Ascending aorta (tissue), 2 donors: ENCODE measurements at regions not wholly inside any gene's neighbourhood (a gene's known extent, or its start where the extent isn't known, plus 50 kb on each side); places are given as distances from the start of the nearest gene placed in this dataset.
"Not testable (repeated sequence)": the region's sequence is repeated elsewhere in the genome, so short reads cannot be mapped to it uniquely, and the experiment has no call there.

ENCODE experiments used
- DNase-seq, 2 donors: peaks; one replicate each; pipeline ENCODE4 v3.0.0-alpha.2; 2019; ENCODE audit warnings: low spot score in 2 of 2
- H3K27ac ChIP-seq, 2 donors: fragments of 200-600 bp; sonication (generic); one replicate each; pipeline ENCODE4 v1.5.1; 2016 to 2017; ENCODE audit warnings: mild to moderate bottlenecking in 1 of 2
- H3K27me3 ChIP-seq: fragments of 200-600 bp; sonication (generic); one replicate; pipeline ENCODE4 v1.5.1; 2017
- H3K36me3 ChIP-seq, 2 donors: fragments of 200-600 bp; sonication (generic); one replicate each; pipeline ENCODE4 v1.5.1; 2016
- H3K4me1 ChIP-seq, 2 donors: fragments of 200-600 bp; sonication (generic); one replicate each; pipeline ENCODE4 v1.5.1; 2016 to 2017; ENCODE audit warnings: mild to moderate bottlenecking in 1 of 2
- H3K4me3 ChIP-seq, 2 donors: fragments of 200-600 bp; sonication (generic); one replicate each; pipeline ENCODE4 v1.5.1; 2016 to 2017; ENCODE audit warnings: mild to moderate bottlenecking in 1 of 2
- H3K9me3 ChIP-seq, 2 donors: fragments of 200-600 bp; sonication (generic); one replicate each; pipeline ENCODE4 v1.5.1; 2016
- CTCF ChIP-seq, 3 experiments: fragments of 200-600 bp in 2 of 3; fragments of 450-650 bp in 1 of 3; sonication (generic) in 2 of 3; IDR thresholded peaks; one replicate each; pipeline ENCODE4 v1.5.1; 2016 to 2019; ENCODE audit warnings: antibody characterized with exemption in 3 of 3, mild to moderate bottlenecking in 1 of 3, moderate library complexity in 1 of 3
- intact Hi-C: fragments of 100-400 bp; cut with DNase I; formaldehyde crosslinking; loops from one replicate; pipeline ENCODE4 v1.15.1; 2023

DNA sequence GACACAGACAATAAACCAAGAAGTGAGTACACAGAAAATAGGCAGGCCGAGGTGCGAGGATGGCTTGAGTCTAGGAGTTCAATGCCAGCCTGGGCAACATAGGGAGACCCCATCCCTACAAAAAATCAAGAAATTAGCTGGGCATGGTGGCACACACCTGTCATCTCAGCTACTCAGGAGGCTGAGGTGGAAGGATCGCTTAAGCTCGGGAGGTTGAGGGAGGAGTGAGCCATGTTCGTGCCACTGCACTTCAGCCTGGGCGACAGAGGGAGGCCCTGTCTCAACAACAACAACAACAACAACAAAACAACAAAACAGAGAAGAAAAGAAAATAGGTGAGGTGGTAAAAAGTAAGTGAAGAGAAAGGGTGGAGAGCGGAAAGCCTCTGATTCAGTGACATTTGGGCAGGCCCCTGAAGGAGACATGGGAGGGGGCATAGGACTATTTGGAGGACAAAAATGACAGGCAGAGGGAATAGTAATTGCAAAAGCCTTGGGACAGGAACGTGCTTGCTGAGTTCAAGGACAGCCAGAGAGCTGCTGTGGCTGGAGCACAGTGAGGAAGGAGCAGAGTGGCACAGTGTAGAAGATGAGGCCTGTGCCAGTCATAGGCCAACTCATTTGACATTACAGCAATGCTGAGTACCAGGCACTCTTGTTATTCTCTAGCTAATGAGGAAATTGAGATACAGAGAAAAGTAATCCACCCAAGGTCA lies 160.6 kb downstream of the VEGFA start:
- Histone ChIP-seq H3K4me1 (no peaks in the 10 kb centered on the region), H3K4me3 (no peak overlapping the region), H3K36me3 (no peaks in the 10 kb centered on the region), H3K9me3 (no peaks in the 10 kb centered on the region), H3K27me3 (no peaks in the 10 kb centered on the region), H3K27ac (no peak overlapping the region)
- no peak for DNase-seq
- intact Hi-C loops: no loop called here
- no peak for TF ChIP-seq CTCF (IDR thresholded peaks at IDR 0.05)

DNA sequence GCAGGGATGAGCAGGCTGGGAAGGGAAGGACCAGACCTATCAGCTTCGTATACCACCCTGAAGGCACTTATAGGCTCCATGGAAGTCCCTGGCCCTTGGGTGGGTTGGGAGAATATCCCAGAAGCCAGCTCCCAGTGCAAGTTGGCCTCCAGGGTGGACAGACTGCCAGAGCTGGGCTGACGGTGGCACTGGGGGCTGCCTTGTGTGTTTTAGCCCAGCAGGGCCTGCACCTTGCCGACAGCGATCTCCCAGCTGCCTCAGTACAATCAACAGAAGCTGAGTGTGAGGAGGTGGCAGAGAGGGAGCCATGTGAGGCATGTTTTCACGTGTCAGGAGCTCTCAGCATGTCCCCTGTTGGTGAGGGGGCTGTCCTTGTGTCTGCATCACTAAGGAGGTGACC lies 159.5 kb downstream of the VEGFA start:
- no peak for TF ChIP-seq CTCF (IDR thresholded peaks at IDR 0.05)
- Histone ChIP-seq H3K4me3 (no peak overlapping the region), H3K27ac (no peak overlapping the region), H3K4me1 (no peaks in the 10 kb centered on the region), H3K36me3 (no peaks in the 10 kb centered on the region), H3K27me3 (no peaks in the 10 kb centered on the region), H3K9me3 (no peaks in the 10 kb centered on the region)
- no peak for DNase-seq
- intact Hi-C loops: no loop called here

DNA sequence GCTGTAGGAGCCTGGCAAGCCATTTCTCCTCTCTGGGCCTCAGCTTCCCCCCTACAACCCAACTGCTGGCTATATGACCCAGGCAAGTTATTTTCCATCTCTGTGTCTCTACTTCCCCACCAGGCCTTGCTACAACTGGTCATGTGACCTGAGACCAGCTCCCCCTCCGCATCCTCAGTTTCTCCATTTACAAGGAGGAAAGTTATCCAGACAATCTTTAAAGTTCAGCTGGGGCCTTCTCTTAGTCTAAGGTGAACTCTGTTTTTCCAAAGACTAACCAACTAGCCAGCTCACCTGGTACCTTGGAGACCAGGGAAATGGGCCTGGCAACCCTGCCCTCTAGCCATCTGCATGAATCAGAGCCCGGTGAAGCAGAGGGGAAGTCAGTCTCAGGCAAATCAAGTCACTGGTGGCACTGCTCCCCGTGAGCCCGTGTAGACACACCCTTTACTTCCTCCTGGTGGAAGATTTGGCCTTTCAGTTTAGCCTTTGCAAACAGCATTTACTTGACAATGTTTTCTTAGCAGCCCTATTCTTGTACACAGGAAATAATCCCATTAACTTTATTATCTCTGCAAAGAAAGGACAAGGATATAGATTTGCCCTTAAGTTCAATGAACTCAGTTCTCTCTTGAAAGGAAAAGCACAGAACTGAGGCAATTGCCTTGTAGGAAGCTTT lies 157.7 kb downstream of the VEGFA start:
- H3K4me3 ChIP-seq: no peak overlapping the region
- DNase-seq: no peak
- H3K9me3 ChIP-seq: no peaks in the 10 kb centered on the region
- no peaks in the 10 kb centered on the region for H3K4me1 ChIP-seq
- TF ChIP-seq CTCF (IDR thresholded peaks at IDR 0.05): no peak
- no peak overlapping the region for H3K27ac ChIP-seq
- intact Hi-C loops: no loop called here
- H3K36me3 ChIP-seq: no peaks in the 10 kb centered on the region
- H3K27me3 ChIP-seq: no peaks in the 10 kb centered on the region

DNA sequence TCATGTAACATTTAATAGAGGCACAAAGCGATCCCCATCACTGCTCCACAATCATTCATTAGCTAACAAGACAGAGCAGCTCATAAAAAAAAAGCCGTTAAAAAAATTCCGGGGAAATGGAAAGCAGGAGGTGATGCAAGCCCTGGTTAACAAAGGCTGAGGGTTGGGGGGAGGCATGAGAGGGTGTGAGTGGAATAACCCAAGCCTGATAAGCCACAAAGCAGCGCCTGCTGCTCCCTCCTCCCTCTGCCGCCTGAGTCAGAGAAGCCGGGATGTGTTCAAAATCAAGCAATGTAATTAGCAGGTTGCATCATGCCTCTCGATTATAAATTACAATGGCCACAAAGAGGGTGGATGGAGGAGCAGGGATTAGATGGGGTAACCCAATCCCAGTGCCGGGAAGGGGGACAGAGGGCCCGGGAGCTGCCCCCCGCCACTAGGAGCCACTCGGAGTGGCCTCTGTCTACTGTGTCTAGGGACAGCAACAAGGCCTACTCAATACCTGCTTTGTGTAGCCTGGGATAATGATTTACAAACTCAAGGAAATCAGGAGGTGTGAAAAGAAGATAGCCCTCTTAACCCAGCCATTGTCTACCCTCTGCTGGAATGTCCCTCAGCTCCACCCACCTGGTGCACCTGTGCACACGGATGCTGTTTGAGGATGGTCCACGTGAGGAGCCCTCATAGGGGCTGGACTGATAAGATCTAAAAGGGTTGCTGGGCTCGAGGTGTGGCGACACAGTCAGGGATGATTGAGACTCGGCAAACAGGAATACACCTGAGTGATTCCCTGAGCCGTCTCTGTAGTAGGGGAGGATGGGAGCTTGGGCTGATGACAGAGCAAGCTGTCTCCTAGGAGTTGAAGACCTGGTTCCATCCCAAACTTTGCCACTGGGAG lies 156.9 kb downstream of the VEGFA start:
- TF ChIP-seq CTCF (IDR thresholded peaks at IDR 0.05): no peak
- H3K27ac ChIP-seq: no peak overlapping the region
- H3K4me1 ChIP-seq: no peaks in the 10 kb centered on the region
- no peaks in the 10 kb centered on the region for H3K9me3 ChIP-seq
- H3K36me3 ChIP-seq: no peaks in the 10 kb centered on the region
- no peaks in the 10 kb centered on the region for H3K27me3 ChIP-seq
- DNase-seq: no peak
- no peak overlapping the region for H3K4me3 ChIP-seq
- intact Hi-C loops: no loop called here

DNA sequence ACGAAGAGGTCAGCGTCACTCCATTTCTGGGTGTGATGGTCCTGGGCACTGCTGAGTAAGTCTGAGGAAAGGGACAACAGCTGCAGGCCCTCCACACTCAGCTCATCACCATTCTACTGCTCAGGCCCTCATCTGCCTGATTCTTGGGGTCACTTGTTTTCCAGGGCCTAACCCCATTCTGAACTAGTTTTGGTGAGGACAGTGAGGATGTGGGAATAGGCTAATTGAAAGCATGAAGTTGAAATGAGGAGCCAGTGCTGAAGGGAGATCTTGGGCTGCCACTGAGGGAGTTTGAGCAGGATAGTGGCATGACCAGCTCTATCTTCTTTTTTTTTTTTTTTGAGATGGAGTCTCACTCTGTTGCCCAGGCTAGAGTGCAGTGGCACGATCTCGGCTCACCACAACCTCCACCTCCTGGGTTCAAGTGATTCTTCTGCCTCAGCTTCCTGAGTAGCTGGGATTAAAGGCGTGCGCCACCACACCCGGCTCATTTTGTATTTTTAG lies 155.7 kb downstream of the VEGFA start:
- H3K9me3 ChIP-seq, H3K27ac ChIP-seq, intact Hi-C loops, H3K4me1 ChIP-seq, H3K27me3 ChIP-seq, H3K36me3 ChIP-seq, DNase-seq, H3K4me3 ChIP-seq: not testable (repeated sequence)
